ENCODE measurements at regions not wholly inside any gene's neighbourhood (a gene's known extent, or its start where the extent isn't known, plus 50 kb on each side); places are given as distances from the start of the nearest gene placed in this dataset.

DNA sequence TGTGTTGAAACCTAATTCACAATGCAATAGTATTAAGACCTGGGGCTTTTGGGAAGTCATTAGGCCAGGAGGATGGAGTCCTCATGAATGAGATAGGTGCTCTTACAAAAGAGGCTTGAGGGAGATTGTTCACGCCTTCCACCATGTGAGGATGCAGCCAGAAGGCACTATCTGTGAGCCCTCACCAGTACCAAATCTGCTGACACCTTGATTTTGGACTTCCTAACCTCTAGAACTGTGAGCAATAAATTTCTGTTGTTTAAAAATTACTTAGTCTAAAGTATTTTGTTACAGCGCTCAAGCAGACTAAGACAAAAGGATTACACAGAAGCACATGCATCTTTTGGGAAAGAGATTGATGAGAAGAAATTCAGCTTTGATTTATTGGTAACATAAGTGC lies 232.9 kb upstream of the NR4A3 start:
- Histone ChIP-seq H4K20me1 (replicated peaks; ENCODE audit: control insufficient read depth, insufficient read depth, low read length) (no peaks in the 10 kb centered on the region), H3K4me2 (ENCODE audit: insufficient read depth, low read length) (no peak overlapping the region), H3K27me3 (ENCODE audit: control insufficient read depth in 2 of 2, insufficient read depth in 2 of 2, low read length in 2 of 2) (no peaks in the 10 kb centered on the region), H3K36me3 (ENCODE audit: control insufficient read depth, insufficient read depth, low read length) (no peaks in the 10 kb centered on the region), H3K4me3 (no peak overlapping the region), H3K9me1 (ENCODE audit: control insufficient read depth, insufficient read depth, low read length) (no peaks in the 10 kb centered on the region), H3K27ac (ENCODE audit: extremely low read depth, low read depth, low read length) (no peak overlapping the region), H3K9me3 (replicated peaks; ENCODE audit: control insufficient read depth, insufficient read depth, low read depth, low read length) (no peaks in the 10 kb centered on the region), H3K4me1 (replicated peaks in 1 of 2; ENCODE audit: control insufficient read depth in 2 of 2, insufficient read depth in 2 of 2, low read length in 2 of 2) (no peaks in the 10 kb centered on the region), H2AFZ (ENCODE audit: low read depth, low read length) (no peak overlapping the region), H3K79me2 (ENCODE audit: control insufficient read depth, insufficient read depth, low read length) (no peaks in the 10 kb centered on the region), H3K9ac (ENCODE audit: insufficient read depth in 1 of 2, low read depth in 2 of 2, low read length in 2 of 2) (no peak overlapping the region)
- ChIA-PET CTCF (ENCODE audit: low intra/inter-chr PET ratio) (no interaction called here), POLR2A (no interaction called here)
- DNase-seq (ENCODE audit: extremely low read depth in 1 of 4, low spot score in 3 of 4) (no peak), FAIRE-seq (no peak), ATAC-seq (no peak)
- WGBS (ENCODE audit: insufficient coverage, low coverage, missing lambda C conversion rate) = 3% methylated on average over 2 of the region's 2 CpGs
- in situ Hi-C loops (cut with MboI) (no loop called here), intact Hi-C loops (cut with micrococcal nuclease) (loop anchor here (10.0 kb wide), 1 partner anchor 404 kb away; no protein-coding TSS in a partner anchor)
- TF ChIP-seq MAFG (tag; conservative IDR thresholded peaks at IDR 0.05) (0 out of 2 replicates have a peak, but pooled peaks have one; percentile 24), ZBTB8A (IDR thresholded peaks at IDR 0.05; ENCODE audit: partially characterized antibody) (no peak), MAFF (IDR thresholded peaks at IDR 0.05; ENCODE audit: low read length) (0 out of 2 replicates have a peak, but pooled peaks have one; percentile 22), MAFK (IDR thresholded peaks at IDR 0.05; ENCODE audit: low read length) (peak; percentile 34; the same call in 1 of the 2 replicates), ZNF316 (IDR thresholded peaks at IDR 0.05) (peak; percentile 38; the same call in 1 of the 2 replicates)
- TF ChIP-seq, protein P1, sequence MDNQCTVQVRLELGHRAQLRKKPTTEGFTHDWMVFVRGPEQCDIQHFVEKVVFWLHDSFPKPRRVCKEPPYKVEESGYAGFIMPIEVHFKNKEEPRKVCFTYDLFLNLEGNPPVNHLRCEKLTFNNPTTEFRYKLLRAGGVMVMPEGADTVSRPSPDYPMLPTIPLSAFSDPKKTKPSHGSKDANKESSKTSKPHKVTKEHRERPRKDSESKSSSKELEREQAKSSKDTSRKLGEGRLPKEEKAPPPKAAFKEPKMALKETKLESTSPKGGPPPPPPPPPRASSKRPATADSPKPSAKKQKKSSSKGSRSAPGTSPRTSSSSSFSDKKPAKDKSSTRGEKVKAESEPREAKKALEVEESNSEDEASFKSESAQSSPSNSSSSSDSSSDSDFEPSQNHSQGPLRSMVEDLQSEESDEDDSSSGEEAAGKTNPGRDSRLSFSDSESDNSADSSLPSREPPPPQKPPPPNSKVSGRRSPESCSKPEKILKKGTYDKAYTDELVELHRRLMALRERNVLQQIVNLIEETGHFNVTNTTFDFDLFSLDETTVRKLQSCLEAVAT (IDR thresholded peaks at IDR 0.05) = no peak
- no TSS peak for BruUV-seq (replicated peaks)

DNA sequence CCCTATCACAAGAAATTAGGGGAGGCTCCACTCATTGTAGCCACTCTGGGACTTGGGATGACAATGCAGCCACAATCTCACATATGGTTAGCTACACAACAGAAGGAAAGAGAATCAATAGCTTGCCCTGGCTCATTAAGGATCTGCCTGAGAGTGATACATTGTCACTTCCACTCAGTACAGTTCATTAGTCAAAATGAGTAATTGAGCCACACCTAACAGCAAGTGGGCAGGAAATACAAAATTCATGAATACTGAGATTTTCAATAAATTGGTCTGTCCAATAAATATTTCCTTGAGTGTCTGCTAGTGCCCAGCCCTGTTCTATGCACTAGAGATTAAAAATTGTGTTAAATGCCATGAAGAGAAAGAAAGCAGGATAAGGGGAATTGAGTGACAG lies 231.3 kb upstream of the NR4A3 start:
- BruUV-seq (replicated peaks) = no TSS peak
- no peak overlapping the region for H3K27ac ChIP-seq (ENCODE audit: extremely low read depth, low read depth, low read length)
- H2AFZ ChIP-seq (ENCODE audit: low read depth, low read length) = no peak overlapping the region
- H3K9me1 ChIP-seq (ENCODE audit: control insufficient read depth, insufficient read depth, low read length) = no peaks in the 10 kb centered on the region
- no peaks in the 10 kb centered on the region for H3K9me3 ChIP-seq (replicated peaks; ENCODE audit: control insufficient read depth, insufficient read depth, low read depth, low read length)
- H3K36me3 ChIP-seq (ENCODE audit: control insufficient read depth, insufficient read depth, low read length) = no peaks in the 10 kb centered on the region
- H3K4me1 ChIP-seq (replicated peaks in 1 of 2; ENCODE audit: control insufficient read depth in 2 of 2, insufficient read depth in 2 of 2, low read length in 2 of 2) = no peaks in the 10 kb centered on the region
- ATAC-seq (no peak), FAIRE-seq (no peak), DNase-seq (ENCODE audit: extremely low read depth in 1 of 4, low spot score in 3 of 4) (no peak)
- no peak overlapping the region for H3K4me2 ChIP-seq (ENCODE audit: insufficient read depth, low read length)
- H4K20me1 ChIP-seq (replicated peaks; ENCODE audit: control insufficient read depth, insufficient read depth, low read length) = no peaks in the 10 kb centered on the region
- intact Hi-C loops (cut with micrococcal nuclease) (no loop called here), in situ Hi-C loops (cut with MboI) (no loop called here)
- no peak overlapping the region for H3K4me3 ChIP-seq
- no peaks in the 10 kb centered on the region for H3K79me2 ChIP-seq (ENCODE audit: control insufficient read depth, insufficient read depth, low read length)
- H3K27me3 ChIP-seq (ENCODE audit: control insufficient read depth in 2 of 2, insufficient read depth in 2 of 2, low read length in 2 of 2) = no peaks in the 10 kb centered on the region
- CTCF ChIA-PET (ENCODE audit: low intra/inter-chr PET ratio) = no interaction called here
- POLR2A ChIA-PET = no interaction called here
- no peak overlapping the region for H3K9ac ChIP-seq (ENCODE audit: insufficient read depth in 1 of 2, low read depth in 2 of 2, low read length in 2 of 2)
- no peak for TF ChIP-seq GTF2F1 (IDR thresholded peaks at IDR 0.05; ENCODE audit: low read depth, low read length)
- no peak for TF ChIP-seq TEAD1 (CRISPR knock-in tag; IDR thresholded peaks at IDR 0.05)
- TF ChIP-seq, protein P2, sequence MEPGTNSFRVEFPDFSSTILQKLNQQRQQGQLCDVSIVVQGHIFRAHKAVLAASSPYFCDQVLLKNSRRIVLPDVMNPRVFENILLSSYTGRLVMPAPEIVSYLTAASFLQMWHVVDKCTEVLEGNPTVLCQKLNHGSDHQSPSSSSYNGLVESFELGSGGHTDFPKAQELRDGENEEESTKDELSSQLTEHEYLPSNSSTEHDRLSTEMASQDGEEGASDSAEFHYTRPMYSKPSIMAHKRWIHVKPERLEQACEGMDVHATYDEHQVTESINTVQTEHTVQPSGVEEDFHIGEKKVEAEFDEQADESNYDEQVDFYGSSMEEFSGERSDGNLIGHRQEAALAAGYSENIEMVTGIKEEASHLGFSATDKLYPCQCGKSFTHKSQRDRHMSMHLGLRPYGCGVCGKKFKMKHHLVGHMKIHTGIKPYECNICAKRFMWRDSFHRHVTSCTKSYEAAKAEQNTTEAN (CRISPR knock-in tag; IDR thresholded peaks at IDR 0.05) = no peak
- TF ChIP-seq ZBTB17 (CRISPR knock-in tag; IDR thresholded peaks at IDR 0.05) = no peak
- TF ChIP-seq SRSF1 (IDR thresholded peaks at IDR 0.05; ENCODE audit: low read depth, low read length) = no peak
- TF ChIP-seq ETS2 (tag; IDR thresholded peaks at IDR 0.05; ENCODE audit: borderline replicate concordance, poor library complexity, severe bottlenecking) = no peak
- no peak for TF ChIP-seq SRSF3 (IDR thresholded peaks at IDR 0.05; ENCODE audit: insufficient read depth, low read length)
- TF ChIP-seq, protein P3, sequence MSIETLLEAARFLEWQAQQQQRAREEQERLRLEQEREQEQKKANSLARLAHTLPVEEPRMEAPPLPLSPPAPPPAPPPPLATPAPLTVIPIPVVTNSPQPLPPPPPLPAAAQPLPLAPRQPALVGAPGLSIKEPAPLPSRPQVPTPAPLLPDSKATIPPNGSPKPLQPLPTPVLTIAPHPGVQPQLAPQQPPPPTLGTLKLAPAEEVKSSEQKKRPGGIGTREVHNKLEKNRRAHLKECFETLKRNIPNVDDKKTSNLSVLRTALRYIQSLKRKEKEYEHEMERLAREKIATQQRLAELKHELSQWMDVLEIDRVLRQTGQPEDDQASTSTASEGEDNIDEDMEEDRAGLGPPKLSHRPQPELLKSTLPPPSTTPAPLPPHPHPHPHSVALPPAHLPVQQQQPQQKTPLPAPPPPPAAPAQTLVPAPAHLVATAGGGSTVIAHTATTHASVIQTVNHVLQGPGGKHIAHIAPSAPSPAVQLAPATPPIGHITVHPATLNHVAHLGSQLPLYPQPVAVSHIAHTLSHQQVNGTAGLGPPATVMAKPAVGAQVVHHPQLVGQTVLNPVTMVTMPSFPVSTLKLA (conservative IDR thresholded peaks at IDR 0.05) = no peak
